ENCODE measurements at regions not wholly inside any gene's neighbourhood (a gene's known extent, or its start where the extent isn't known, plus 50 kb on each side); places are given as distances from the start of the nearest gene placed in this dataset.

DNA sequence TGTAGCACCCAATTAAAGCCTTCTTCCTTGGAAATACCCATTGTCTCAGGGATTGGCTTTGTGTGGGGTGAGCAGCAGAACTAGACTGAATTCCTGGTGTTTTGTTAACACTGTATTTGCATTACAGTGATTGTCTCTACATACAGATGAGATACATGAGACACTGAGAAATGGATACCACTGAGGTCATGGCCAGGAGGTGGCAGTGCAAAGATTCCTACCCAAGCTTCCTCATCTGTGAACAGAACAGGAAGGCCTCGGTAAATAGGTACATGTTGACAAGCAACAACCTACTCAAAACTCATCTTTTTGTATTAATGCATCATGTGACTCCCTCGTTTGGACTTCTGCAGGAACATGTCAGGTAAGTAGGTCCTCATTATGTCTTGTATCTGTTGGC lies 445.8 kb upstream of the RGPD4 start:
- TF ChIP-seq, protein P1, sequence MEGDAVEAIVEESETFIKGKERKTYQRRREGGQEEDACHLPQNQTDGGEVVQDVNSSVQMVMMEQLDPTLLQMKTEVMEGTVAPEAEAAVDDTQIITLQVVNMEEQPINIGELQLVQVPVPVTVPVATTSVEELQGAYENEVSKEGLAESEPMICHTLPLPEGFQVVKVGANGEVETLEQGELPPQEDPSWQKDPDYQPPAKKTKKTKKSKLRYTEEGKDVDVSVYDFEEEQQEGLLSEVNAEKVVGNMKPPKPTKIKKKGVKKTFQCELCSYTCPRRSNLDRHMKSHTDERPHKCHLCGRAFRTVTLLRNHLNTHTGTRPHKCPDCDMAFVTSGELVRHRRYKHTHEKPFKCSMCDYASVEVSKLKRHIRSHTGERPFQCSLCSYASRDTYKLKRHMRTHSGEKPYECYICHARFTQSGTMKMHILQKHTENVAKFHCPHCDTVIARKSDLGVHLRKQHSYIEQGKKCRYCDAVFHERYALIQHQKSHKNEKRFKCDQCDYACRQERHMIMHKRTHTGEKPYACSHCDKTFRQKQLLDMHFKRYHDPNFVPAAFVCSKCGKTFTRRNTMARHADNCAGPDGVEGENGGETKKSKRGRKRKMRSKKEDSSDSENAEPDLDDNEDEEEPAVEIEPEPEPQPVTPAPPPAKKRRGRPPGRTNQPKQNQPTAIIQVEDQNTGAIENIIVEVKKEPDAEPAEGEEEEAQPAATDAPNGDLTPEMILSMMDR (IDR thresholded peaks at IDR 0.05) = no peak
- TF ChIP-seq POLR2A (IDR thresholded peaks at IDR 0.05) (no peak), POLR2AphosphoS5 (IDR thresholded peaks at IDR 0.05) (no peak)
